ENCODE measurements at regions not wholly inside any gene's neighbourhood (a gene's known extent, or its start where the extent isn't known, plus 50 kb on each side); places are given as distances from the start of the nearest gene placed in this dataset.
"Not testable (repeated sequence)": the region's sequence is repeated elsewhere in the genome, so short reads cannot be mapped to it uniquely, and the experiment has no call there.

GRCh38 chr6:12508553-12508952 is 208.0 kb upstream of the PHACTR1 start:
- DNase-seq = no peak

- no peak for DNase-seq
Observed at GRCh38 chr6:12509060-12509459, 207.5 kb upstream of the PHACTR1 start.

- no peak for DNase-seq
Observed at GRCh38 chr6:12516070-12516469, 200.5 kb upstream of the PHACTR1 start.

GRCh38 chr6:12522347-12522746 is 194.2 kb upstream of the PHACTR1 start:
- no peak for DNase-seq

GRCh38 chr6:12523726-12524125 is 192.8 kb upstream of the PHACTR1 start:
- no peak for DNase-seq

GRCh38 chr6:12525276-12525675 is 191.3 kb upstream of the PHACTR1 start:
- DNase-seq = no peak

- no peak for DNase-seq
Observed at GRCh38 chr6:12527339-12527738, 189.2 kb upstream of the PHACTR1 start.

GRCh38 chr6:12528136-12528535 is 188.4 kb upstream of the PHACTR1 start:
- DNase-seq = no peak

GRCh38 chr6:12528581-12529363 is 187.8 kb upstream of the PHACTR1 start:
- no peak for DNase-seq

GRCh38 chr6:12529364-12530019 is 187.1 kb upstream of the PHACTR1 start:
- DNase-seq = no peak

- DNase-seq = no peak
Observed at GRCh38 chr6:12530345-12530744, 186.2 kb upstream of the PHACTR1 start.

GRCh38 chr6:12533586-12533985 is 183.0 kb upstream of the PHACTR1 start:
- no peak for DNase-seq

GRCh38 chr6:12534069-12534853 is 182.3 kb upstream of the PHACTR1 start:
- DNase-seq = no peak

GRCh38 chr6:12535586-12536314 is 180.8 kb upstream of the PHACTR1 start:
- DNase-seq = no peak

GRCh38 chr6:12536416-12536815 is 180.2 kb upstream of the PHACTR1 start:
- no peak for DNase-seq

GRCh38 chr6:12537389-12537788 is 179.2 kb upstream of the PHACTR1 start:
- peak in 1 of 3 donors; percentile 7 for DNase-seq

- DNase-seq = no peak
Observed at GRCh38 chr6:12538881-12539357, 177.6 kb upstream of the PHACTR1 start.

- not testable (repeated sequence) for DNase-seq
Observed at GRCh38 chr6:12542319-12543115, 174.1 kb upstream of the PHACTR1 start.

GRCh38 chr6:12543953-12544352 is 172.6 kb upstream of the PHACTR1 start:
- DNase-seq = no peak

- no peak for DNase-seq
Observed at GRCh38 chr6:12544821-12545565, 171.6 kb upstream of the PHACTR1 start.
